ENCODE measurements at regions not wholly inside any gene's neighbourhood (a gene's known extent, or its start where the extent isn't known, plus 50 kb on each side); places are given as distances from the start of the nearest gene placed in this dataset.

GRCh38 chr2:56656826-56657225 lies 473.0 kb downstream of the CCDC85A start:
- ChIA-PET POLR2A (no interaction called here), CTCF (interaction anchor here (1.0 kb wide), 1 partner anchor 71 kb away, joined by 3 read pairs; no protein-coding TSS in a partner anchor)
- no TSS peak for BruUV-seq (replicated peaks)
- no peaks in the 10 kb centered on the region for H3K9me3 ChIP-seq (replicated peaks; ENCODE audit: control insufficient read depth, insufficient read depth, low read length)
- H3K4me2 ChIP-seq (ENCODE audit: insufficient read depth, low read length), result no peak overlapping the region
- H3K27ac ChIP-seq (ENCODE audit: insufficient read depth, low read depth, low read length), result no peak overlapping the region
- H3K9ac ChIP-seq (replicated peaks; ENCODE audit: extremely low read depth, insufficient read depth, low read length), result no peak overlapping the region
- FAIRE-seq (no peak), DNase-seq (ENCODE audit: low read depth, low spot score) (no peak)
- no peaks in the 10 kb centered on the region for H3K9me1 ChIP-seq (replicated peaks; ENCODE audit: control insufficient read depth, extremely low read depth, insufficient read depth, low read length)
- intact Hi-C loops (cut with micrococcal nuclease) (no loop called here), dilution Hi-C loops (cut with MboI; ENCODE audit: extremely low pct_ligation_motif_present, low sequenced_read_pairs) (no loop called here)
- no peak overlapping the region for H2AFZ ChIP-seq (ENCODE audit: low read depth, low read length)
- peaks cover 0 to 4% of the 10 kb centered on the region in 2 experiments for H3K27me3 ChIP-seq (ENCODE audit: control insufficient read depth in 2 of 2, insufficient read depth in 2 of 2, low read length in 2 of 2)
- no peaks in the 10 kb centered on the region for H3K79me2 ChIP-seq (ENCODE audit: control insufficient read depth, insufficient read depth, low read length)
- H3K4me1 ChIP-seq (ENCODE audit: control insufficient read depth, extremely low read depth, insufficient read depth, low read length), result no peaks in the 10 kb centered on the region
- no peak overlapping the region for H3K4me3 ChIP-seq (replicated peaks in 1 of 3; ENCODE audit: insufficient read depth in 1 of 3, low read depth in 1 of 3, low read length in 3 of 3)
- TF ChIP-seq POLR2A (IDR thresholded peaks at IDR 0.05; ENCODE audit: low read depth, low read length) (no peak), MYC (IDR thresholded peaks at IDR 0.05; ENCODE audit: low read depth, low read length) (no peak), FOS (IDR thresholded peaks at IDR 0.05; ENCODE audit: borderline replicate concordance, insufficient read depth, low read length) (no peak), EZH2 (IDR thresholded peaks at IDR 0.05; ENCODE audit: borderline replicate concordance, low read depth, low read length, severe bottlenecking) (no peak), POLR2AphosphoS5 (IDR thresholded peaks at IDR 0.05; ENCODE audit: insufficient read depth, low read depth, low read length) (no peak), MAX (IDR thresholded peaks at IDR 0.05; ENCODE audit: insufficient read depth, insufficient read length) (no peak), CTCF (IDR thresholded peaks at IDR 0.05; ENCODE audit: extremely low read depth in 1 of 2, insufficient read depth in 1 of 2, low read depth in 1 of 2, low read length in 2 of 2) (no peak), GATA2 (IDR thresholded peaks at IDR 0.05; ENCODE audit: insufficient read depth, insufficient read length, low read depth, low read length) (no peak), JUN (IDR thresholded peaks at IDR 0.05; ENCODE audit: borderline replicate concordance, insufficient read depth, insufficient read length, low read depth) (no peak)
- H4K20me1 ChIP-seq (replicated peaks; ENCODE audit: control insufficient read depth, extremely low read depth, insufficient read depth, low read length), result no peaks in the 10 kb centered on the region
- H3K36me3 ChIP-seq (ENCODE audit: control insufficient read depth in 2 of 2, extremely low read depth in 1 of 2, insufficient read depth in 2 of 2, low read length in 2 of 2), result no peaks in the 10 kb centered on the region

Measured in endothelial cell of umbilical vein (primary cell).